HepG2 (cell line): ENCODE measurements at regions not wholly inside any gene's neighbourhood (a gene's known extent, or its start where the extent isn't known, plus 50 kb on each side); places are given as distances from the start of the nearest gene placed in this dataset.

ENCODE experiments used
- FOSL2 ChIP-seq: sonication (generic); formaldehyde crosslinking; IDR thresholded peaks from 2 replicates; pipeline ENCODE4 v1.4.0; 2020; ENCODE audit warnings: missing genetic modification reagents
- FOXA1 ChIP-seq, 2 experiments: fragments of 450-650 bp in 1 of 2; sonication (generic) in 1 of 2; formaldehyde crosslinking in 1 of 2; IDR thresholded peaks; 2 replicates each; pipeline versions ENCODE4 v1.4.0 to v1.6.1; 2016 to 2020; ENCODE audit warnings: missing genetic modification reagents in 1 of 2
- HNF1A ChIP-seq, 2 experiments: sonication (generic) in 1 of 2; formaldehyde crosslinking in 1 of 2; IDR thresholded peaks; 2 replicates each; pipeline versions ENCODE4 v1.4.0 to v1.6.1; 2016 to 2020; ENCODE audit warnings: borderline replicate concordance in 1 of 2, low read depth in 1 of 2, mild to moderate bottlenecking in 1 of 2, missing genetic modification reagents in 1 of 2
- IRF9 ChIP-seq: sonication (generic); formaldehyde crosslinking; IDR thresholded peaks from 2 replicates; pipeline ENCODE4 v1.8.0; 2022; ENCODE audit warnings: missing genetic modification reagents, mild to moderate bottlenecking, borderline replicate concordance
- ZFP41 ChIP-seq: sonication (generic); formaldehyde crosslinking; IDR thresholded peaks from 2 replicates; pipeline ENCODE4 v1.4.0; 2020; ENCODE audit warnings: mild to moderate bottlenecking, missing genetic modification reagents, borderline replicate concordance
- ZNF205 ChIP-seq: IDR thresholded peaks from 2 replicates; pipeline ENCODE4 v1.6.1; 2018; ENCODE audit warnings: missing biosample characterization, missing genetic modification reagents
- ZNF224 ChIP-seq: sonication (generic); formaldehyde crosslinking; IDR thresholded peaks from 2 replicates; pipeline ENCODE4 v1.5.0; 2020; ENCODE audit warnings: mild to moderate bottlenecking, missing genetic modification reagents
- ZNF432 ChIP-seq: sonication (generic); formaldehyde crosslinking; IDR thresholded peaks from 2 replicates; pipeline ENCODE4 v1.5.0; 2020; ENCODE audit warnings: missing genetic modification reagents, mild to moderate bottlenecking, borderline replicate concordance

- TF ChIP-seq HNF1A (IDR thresholded peaks at IDR 0.05; ENCODE audit: low read depth) (no peak), HNF1A (CRISPR knock-in tag; IDR thresholded peaks at IDR 0.05; ENCODE audit: borderline replicate concordance) (no peak), FOXA1 (IDR thresholded peaks at IDR 0.05) (no peak), FOXA1 (CRISPR knock-in tag; IDR thresholded peaks at IDR 0.05) (no peak), ZNF224 (CRISPR knock-in tag) (no peak), ZNF205 (no peak), FOSL2 (CRISPR knock-in tag) (peak; percentile 67), ZNF432 (no peak), ZFP41 (CRISPR knock-in tag) (no peak), IRF9 (CRISPR knock-in tag) (no peak)
Measured at GRCh38 chr14:89507521-89507920, 90.5 kb upstream of the FOXN3 start (continued).
